AG10803 (cell line): ENCODE measurements at regions not wholly inside any gene's neighbourhood (a gene's known extent, or its start where the extent isn't known, plus 50 kb on each side); places are given as distances from the start of the nearest gene placed in this dataset.

Experiments
- DNase-seq: peaks from one replicate; pipeline ENCODE4 v3.0.0; 2010; ENCODE audit warnings: low read depth
- H3K4me3 ChIP-seq: 2 replicates; pipeline ENCODE4 v1.5.1; 2011; ENCODE audit warnings: mild to moderate bottlenecking, low read length, control low read depth
- TF ChIP-seq, protein P1 (sequence below): conservative IDR thresholded peaks from 2 replicates; pipeline ENCODE4 v1.5.1; 2011; ENCODE audit warnings: mild to moderate bottlenecking, low read length, control low read depth, inconsistent platforms

DNA sequence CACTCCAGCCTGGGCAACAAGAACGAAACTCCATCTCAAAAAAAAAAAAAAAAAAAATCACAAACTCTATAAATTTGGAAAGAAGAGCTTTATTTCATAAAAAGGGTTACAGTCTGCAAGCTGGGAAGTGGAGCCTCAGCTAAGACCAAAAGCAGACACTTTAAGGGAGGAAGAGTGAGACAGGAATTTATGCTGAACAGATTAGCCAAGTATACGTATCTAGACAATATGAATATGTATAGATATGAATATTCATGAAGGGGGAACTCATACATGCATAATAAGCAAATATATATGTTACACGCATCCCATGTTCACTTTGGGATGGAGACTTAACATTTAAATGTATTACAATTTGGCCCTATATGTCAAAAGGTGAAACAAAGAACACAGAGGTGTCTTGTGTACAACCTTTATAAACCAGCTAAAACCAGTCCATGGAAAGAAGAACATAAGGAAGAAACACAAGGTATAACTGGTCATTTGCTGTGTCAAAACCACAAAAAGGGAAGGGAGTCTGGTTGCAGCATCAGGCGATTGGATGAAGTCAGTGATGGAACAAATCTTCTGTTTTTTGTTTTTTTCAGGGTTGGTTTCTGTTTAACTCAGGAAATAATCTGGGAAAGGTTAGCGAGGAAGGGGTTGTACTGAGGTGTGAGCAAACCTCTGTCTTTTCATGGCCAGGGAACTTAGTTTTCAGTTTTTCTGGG, 130.0 kb upstream of the MAOA start:
- H3K4me3 ChIP-seq, result no peak overlapping the region
- TF ChIP-seq, protein P1, sequence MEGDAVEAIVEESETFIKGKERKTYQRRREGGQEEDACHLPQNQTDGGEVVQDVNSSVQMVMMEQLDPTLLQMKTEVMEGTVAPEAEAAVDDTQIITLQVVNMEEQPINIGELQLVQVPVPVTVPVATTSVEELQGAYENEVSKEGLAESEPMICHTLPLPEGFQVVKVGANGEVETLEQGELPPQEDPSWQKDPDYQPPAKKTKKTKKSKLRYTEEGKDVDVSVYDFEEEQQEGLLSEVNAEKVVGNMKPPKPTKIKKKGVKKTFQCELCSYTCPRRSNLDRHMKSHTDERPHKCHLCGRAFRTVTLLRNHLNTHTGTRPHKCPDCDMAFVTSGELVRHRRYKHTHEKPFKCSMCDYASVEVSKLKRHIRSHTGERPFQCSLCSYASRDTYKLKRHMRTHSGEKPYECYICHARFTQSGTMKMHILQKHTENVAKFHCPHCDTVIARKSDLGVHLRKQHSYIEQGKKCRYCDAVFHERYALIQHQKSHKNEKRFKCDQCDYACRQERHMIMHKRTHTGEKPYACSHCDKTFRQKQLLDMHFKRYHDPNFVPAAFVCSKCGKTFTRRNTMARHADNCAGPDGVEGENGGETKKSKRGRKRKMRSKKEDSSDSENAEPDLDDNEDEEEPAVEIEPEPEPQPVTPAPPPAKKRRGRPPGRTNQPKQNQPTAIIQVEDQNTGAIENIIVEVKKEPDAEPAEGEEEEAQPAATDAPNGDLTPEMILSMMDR, result no peak
- no peak for DNase-seq

DNA sequence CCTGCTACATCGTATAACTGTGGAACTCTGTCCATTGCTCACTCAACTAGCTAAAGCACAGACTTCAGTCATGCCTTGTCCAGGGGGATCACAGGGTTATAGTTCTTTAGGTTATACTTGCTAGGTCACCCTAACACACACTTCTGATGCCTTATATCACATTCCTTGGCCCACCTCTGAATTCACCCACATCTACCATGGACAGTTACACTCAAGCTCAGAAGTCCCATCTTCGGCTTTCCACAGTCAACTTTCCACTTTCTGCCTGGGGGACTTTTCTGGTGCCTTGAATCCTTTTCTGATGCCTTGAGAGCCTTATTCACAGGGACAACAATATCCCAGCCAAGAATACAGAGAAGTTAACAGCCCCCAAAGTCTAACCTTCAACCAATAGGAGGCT, 129.2 kb upstream of the MAOA start:
- H3K4me3 ChIP-seq, result no peak overlapping the region
- no peak for DNase-seq
- TF ChIP-seq, protein P1, result no peak

DNA sequence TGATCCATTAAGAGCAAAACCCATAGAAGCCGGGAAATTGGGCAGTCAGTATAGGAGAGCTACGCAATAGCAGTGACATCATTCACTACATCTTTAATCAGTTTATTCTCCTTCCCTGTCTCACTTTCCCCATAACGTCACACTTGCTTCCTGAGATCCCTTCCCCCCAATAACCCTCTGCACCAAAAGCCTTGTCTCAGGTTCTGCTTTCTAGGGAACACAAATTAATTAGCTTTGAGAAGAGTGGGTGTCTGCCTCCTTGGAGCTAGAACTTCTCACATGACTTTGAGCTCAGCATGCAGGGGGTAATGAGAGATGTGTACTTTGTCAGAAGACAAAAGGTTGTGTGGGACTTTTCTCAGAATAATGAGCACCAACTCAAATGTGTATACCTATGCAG, 128.3 kb upstream of the MAOA start:
- DNase-seq, result no peak
- no peak overlapping the region for H3K4me3 ChIP-seq

DNA sequence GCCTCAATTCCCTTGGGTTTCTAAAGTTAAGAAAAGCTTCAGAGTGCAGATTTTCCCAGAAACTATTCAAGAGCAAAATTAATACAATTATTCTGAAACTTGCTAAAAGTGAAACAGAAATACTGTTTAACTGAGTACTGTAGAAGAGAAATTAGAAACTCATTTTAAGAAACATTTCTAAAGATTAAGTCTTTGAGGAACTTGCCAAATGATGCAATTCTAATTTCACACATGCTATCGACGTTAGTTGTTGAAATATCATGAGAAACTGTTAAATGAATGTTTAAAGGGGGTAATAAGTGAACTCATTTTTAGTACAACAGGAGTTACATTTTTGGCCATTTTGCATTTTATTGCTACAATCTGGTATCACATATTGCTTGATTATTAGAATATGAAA, 125.3 kb upstream of the MAOA start:
- TF ChIP-seq, protein P1, result no peak
- DNase-seq, result no peak

More for the DNA sequence above, 128.3 kb upstream of the MAOA start:
- TF ChIP-seq, protein P1, result no peak

DNA sequence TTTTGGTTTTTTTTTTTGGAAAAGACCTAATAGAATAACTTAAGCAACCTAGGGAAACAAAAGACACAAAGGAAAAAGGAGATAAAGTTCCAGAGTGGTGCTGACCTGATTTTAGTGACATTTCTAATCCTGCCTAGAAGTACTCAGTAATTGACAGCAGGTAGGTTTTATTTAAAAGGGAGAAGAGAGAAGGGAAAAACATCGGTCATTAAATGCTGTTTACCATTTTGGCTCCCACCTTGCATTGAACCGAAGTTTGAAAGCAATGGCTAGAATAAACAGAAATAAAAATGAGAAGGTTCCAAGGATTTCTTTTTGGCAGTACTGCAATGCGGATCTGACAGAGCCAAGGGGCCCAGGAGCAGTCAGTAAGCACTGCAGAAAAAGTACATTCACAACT, 115.8 kb upstream of the MAOA start:
- no peak for DNase-seq
- TF ChIP-seq, protein P1, result no peak
- no peak overlapping the region for H3K4me3 ChIP-seq

More for the DNA sequence above, 125.3 kb upstream of the MAOA start:
- no peak overlapping the region for H3K4me3 ChIP-seq

DNA sequence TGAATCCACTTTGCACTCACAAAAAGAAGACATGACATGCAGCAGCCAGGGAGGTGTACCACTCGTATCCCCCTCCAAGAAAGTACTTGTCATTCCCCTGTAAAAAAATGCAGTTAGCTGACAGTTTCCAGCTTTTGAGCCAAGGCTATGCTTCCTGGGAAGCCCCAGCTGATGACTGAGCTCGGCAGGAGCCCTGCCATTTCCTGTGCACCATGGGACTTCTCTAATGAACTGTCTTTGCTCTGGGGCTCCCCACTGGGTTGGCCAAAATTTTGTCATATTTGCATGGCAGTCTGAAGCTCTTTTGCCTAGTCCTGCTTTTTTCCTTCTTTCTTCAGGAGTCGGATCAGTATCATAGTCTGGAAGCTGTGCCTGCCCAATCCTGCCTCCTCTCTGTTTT, 104.5 kb upstream of the MAOA start:
- TF ChIP-seq, protein P1, result no peak
- H3K4me3 ChIP-seq, result no peak overlapping the region
- DNase-seq, result no peak

DNA sequence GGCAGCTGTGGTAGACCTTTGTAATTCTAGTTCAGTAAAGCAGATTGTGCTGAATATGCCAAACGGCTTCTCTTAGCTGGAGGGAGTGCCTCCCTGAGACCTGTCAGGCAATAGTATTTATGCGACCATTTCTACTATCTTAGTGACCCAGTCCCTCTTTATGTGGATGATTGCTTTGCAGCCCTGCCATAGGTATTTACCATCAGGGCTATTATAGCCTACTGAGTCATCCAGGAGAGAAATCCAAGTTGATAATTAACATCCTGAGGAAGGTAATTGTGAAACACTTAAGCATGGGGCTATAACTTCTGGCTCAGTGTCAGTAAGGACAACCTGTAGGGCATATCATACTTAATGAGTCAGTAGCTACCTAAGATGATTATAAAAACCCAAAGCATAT, 103.9 kb upstream of the MAOA start:
- TF ChIP-seq, protein P1, result no peak
- no peak for DNase-seq
- H3K4me3 ChIP-seq, result no peak overlapping the region
